K562 (cell line): ENCODE measurements at regions not wholly inside any gene's neighbourhood (a gene's known extent, or its start where the extent isn't known, plus 50 kb on each side); places are given as distances from the start of the nearest gene placed in this dataset.

Experiments used
- ATAC-seq: fragments of 200-7000 bp; cut with Tn5 transposase; 3 replicates; pipeline ENCODE4 v1.9.1; 2020; ENCODE audit warnings: moderate library complexity
- BruUV-seq: library from RNA; stranded (reverse); fragments of 400-500 nt; replicated peaks from 2 replicates; lab custom pipeline; 2021; lab: Mats Ljungman, UMichigan
- CTCF ChIA-PET: fragments of 300-600 bp; formaldehyde crosslinking; extraction: SDS; loops from one replicate; lab custom pipeline; 2021; ENCODE audit warnings: low intra/inter-chr PET ratio; lab: Yijun Ruan, JAX
- POLR2A ChIA-PET: fragments of 300-600, 350-650 bp; sonication (Branson Sonifier 250); formaldehyde crosslinking; extraction: SDS; loops from one replicate; lab custom pipeline; 2021; ENCODE audit warnings: antibody characterized with exemption, inconsistent platforms; lab: Yijun Ruan, JAX
- DNase-seq, 4 experiments: peaks; one replicate each; pipeline versions ENCODE4 v3.0.0 to v3.0.0-alpha.2; 2011 to 2018; ENCODE audit warnings: low spot score in 3 of 4, mixed read lengths in 3 of 4; ENCODE audit errors: extremely low read depth in 1 of 4
- FAIRE-seq: peaks from 2 replicates; lab custom pipeline; 2011; peaks lifted over from hg19 to GRCh38; lab: Jason Lieb, UNC
- H2AFZ ChIP-seq: 2 replicates; pipeline ENCODE4 v1.6.0; 2011; ENCODE audit warnings: low read depth, low read length, control low read depth, inconsistent platforms
- H3K27ac ChIP-seq: fragments of 200-600 bp; 3 replicates; pipeline ENCODE4 v1.8.0; 2011; ENCODE audit warnings: low read depth, mild to moderate bottlenecking, control low read depth, inconsistent platforms, low read length, moderate library complexity, mixed read lengths; ENCODE audit errors: extremely low read depth
- H3K27me3 ChIP-seq, 2 experiments: fragments of 300-600 bp in 1 of 2; 2 replicates in 1 of 2; 3 replicates in 1 of 2; pipeline versions ENCODE4 v1.6.0 to v1.8.0; 2011; ENCODE audit warnings: inconsistent platforms in 2 of 2, low read length in 2 of 2, mild to moderate bottlenecking in 1 of 2, mixed read lengths in 1 of 2, moderate library complexity in 1 of 2; ENCODE audit not compliant: control insufficient read depth in 2 of 2, insufficient read depth in 2 of 2
- H3K36me3 ChIP-seq: fragments of 300-600 bp; 3 replicates; pipeline ENCODE4 v1.8.0; 2011; ENCODE audit warnings: mild to moderate bottlenecking, low read length, inconsistent platforms; ENCODE audit not compliant: control insufficient read depth, insufficient read depth
- H3K4me1 ChIP-seq, 2 experiments: fragments of 200-600 bp in 1 of 2; replicated peaks in 1 of 2; 2 replicates in 1 of 2; 3 replicates in 1 of 2; pipeline versions ENCODE4 v1.5.1 to v1.8.0; 2011; ENCODE audit warnings: inconsistent platforms in 2 of 2, low read length in 2 of 2, mild to moderate bottlenecking in 1 of 2, mixed read lengths in 1 of 2, moderate library complexity in 1 of 2; ENCODE audit not compliant: control insufficient read depth in 2 of 2, insufficient read depth in 2 of 2
- H3K4me2 ChIP-seq: 2 replicates; pipeline ENCODE4 v1.6.1; 2011; ENCODE audit warnings: low read length, control low read depth, inconsistent platforms, mixed read lengths; ENCODE audit not compliant: insufficient read depth
- H3K4me3 ChIP-seq: fragments of 200-600 bp; sonication (generic), shearing (Covaris generic); 2 replicates; pipeline ENCODE4 v1.5.1; 2016; ENCODE audit warnings: control low read depth, inconsistent platforms
- H3K79me2 ChIP-seq: fragments of 200-600 bp; 3 replicates; pipeline ENCODE4 v1.8.0; 2011; ENCODE audit warnings: low read length, inconsistent platforms; ENCODE audit not compliant: control insufficient read depth, insufficient read depth
- H3K9ac ChIP-seq, 2 experiments: 2 replicates each; pipeline versions ENCODE4 v1.6.0 to v1.6.1; 2011; ENCODE audit warnings: low read depth in 2 of 2, low read length in 2 of 2, control low read depth in 1 of 2, inconsistent platforms in 1 of 2, mild to moderate bottlenecking in 1 of 2, mixed read lengths in 1 of 2; ENCODE audit not compliant: insufficient read depth in 1 of 2
- H3K9me1 ChIP-seq: one replicate; pipeline ENCODE4 v1.6.0; 2011; ENCODE audit warnings: inconsistent platforms, mild to moderate bottlenecking, low read length, moderate library complexity; ENCODE audit not compliant: control insufficient read depth, insufficient read depth
- H3K9me3 ChIP-seq: replicated peaks from 2 replicates; pipeline ENCODE4 v1.5.1; 2011; ENCODE audit warnings: low read depth, low read length, inconsistent platforms; ENCODE audit not compliant: control insufficient read depth, insufficient read depth
- H4K20me1 ChIP-seq: replicated peaks from 2 replicates; pipeline ENCODE4 v1.6.1; 2011; ENCODE audit warnings: low read length, inconsistent platforms, mixed read lengths; ENCODE audit not compliant: control insufficient read depth, insufficient read depth
- CBX5 ChIP-seq: IDR thresholded peaks from 2 replicates; pipeline ENCODE4 v1.6.1; 2014; ENCODE audit warnings: low read depth, borderline replicate concordance
- CCAR2 ChIP-seq: fragments of 200-400 bp; formaldehyde crosslinking; IDR thresholded peaks from 2 replicates; pipeline ENCODE4 v1.6.1; 2017; ENCODE audit warnings: mild to moderate bottlenecking, low read depth, low read length
- CEBPB ChIP-seq: fragments of 450-650 bp; IDR thresholded peaks from 2 replicates; pipeline ENCODE4 v1.6.1; 2016; ENCODE audit warnings: missing genetic modification characterization, missing compliant biosample characterization
- E2F8 ChIP-seq: fragments of 450-650 bp; IDR thresholded peaks from 2 replicates; pipeline ENCODE4 v1.7.1; 2018; ENCODE audit warnings: mild to moderate bottlenecking, low read depth; ENCODE audit not compliant: partially characterized antibody
- GABPB2 ChIP-seq: fragments of 250-450 bp; sonication (Bioruptor Pico); conservative IDR thresholded peaks from 2 replicates; pipeline ENCODE4 v1.5.1; 2021; ENCODE audit warnings: mild to moderate bottlenecking
- IFI16 ChIP-seq: fragments of 250-450 bp; sonication (Bioruptor Pico); IDR thresholded peaks from 2 replicates; pipeline ENCODE4 v2.1.2; 2022; ENCODE audit warnings: mild to moderate bottlenecking, inconsistent platforms
- MBD2 ChIP-seq: sonication (generic); IDR thresholded peaks from 2 replicates; pipeline ENCODE4 v1.6.1; 2016; ENCODE audit warnings: low read depth, borderline replicate concordance
- PHF21A ChIP-seq: fragments of 450-650 bp; IDR thresholded peaks from 2 replicates; pipeline ENCODE4 v1.6.1; 2017; ENCODE audit warnings: low read depth, borderline replicate concordance
- PTBP1 ChIP-seq: fragments of 200-400 bp; formaldehyde crosslinking; IDR thresholded peaks from 2 replicates; pipeline ENCODE4 v1.6.1; 2017; ENCODE audit warnings: low read depth, low read length
- RBM25 ChIP-seq: fragments of 200-400 bp; formaldehyde crosslinking; IDR thresholded peaks from 2 replicates; pipeline ENCODE4 v1.6.1; 2018; ENCODE audit warnings: low read length, low read depth, moderate library complexity; ENCODE audit not compliant: severe bottlenecking
- SMARCA5 ChIP-seq: fragments of 450-650 bp; IDR thresholded peaks from 2 replicates; pipeline ENCODE4 v1.6.1; 2016
- TBL1XR1 ChIP-seq, 2 experiments: IDR thresholded peaks; 2 replicates each; pipeline ENCODE4 v1.6.1; 2012; ENCODE audit warnings: improper control_type of control experiment in 2 of 2, low read length in 2 of 2, mild to moderate bottlenecking in 1 of 2
- ZFP30 ChIP-seq: fragments of 250-450 bp; sonication (Bioruptor Pico); IDR thresholded peaks from 2 replicates; pipeline ENCODE4 v1.8.0; 2022; ENCODE audit warnings: moderate library complexity, mild to moderate bottlenecking, inconsistent platforms, borderline replicate concordance
- ZFPM2 ChIP-seq: fragments of 250-450 bp; sonication (Bioruptor Pico); IDR thresholded peaks from 2 replicates; pipeline ENCODE4 v1.5.1; 2022; ENCODE audit warnings: mild to moderate bottlenecking
- ZNF589 ChIP-seq: fragments of 200-800 bp; sonication (Bioruptor generic); IDR thresholded peaks from 2 replicates; pipeline ENCODE4 v1.6.1; 2016; ENCODE audit warnings: low read depth, missing genetic modification characterization, missing compliant biosample characterization
- ZNF77 ChIP-seq: fragments of 250-450 bp; sonication (Bioruptor Pico); IDR thresholded peaks from 2 replicates; pipeline ENCODE4 v1.5.0; 2020
- WGBS: fragments of 100-300 bp; shearing (Covaris generic); methylation state at CpG from one replicate; pipeline ENCODE4 v1.1.6; 2016; ENCODE audit warnings: low coverage, mixed read lengths; ENCODE audit not compliant: insufficient coverage; ENCODE audit errors: missing lambda C conversion rate; 5-methylcytosine and 5-hydroxymethylcytosine counted together
- in situ Hi-C: fragments of 300-500 bp; cut with MboI; formaldehyde crosslinking; loops from 4 replicates; pipeline ENCODE4 v1.15.0; 2018; ENCODE audit warnings: inconsistent platforms, mixed read lengths
- intact Hi-C: fragments of 100-400 bp; cut with micrococcal nuclease; formaldehyde crosslinking; loops from 2 replicates; pipeline ENCODE4 v1.14.2; 2022

- Histone ChIP-seq H3K9ac (no peak overlapping the region), H4K20me1 (no peaks in the 10 kb centered on the region), H3K4me2 (no peak overlapping the region), H3K4me3 (no peak overlapping the region), H3K79me2 (no peaks in the 10 kb centered on the region), H3K4me1 (no peaks in the 10 kb centered on the region), H3K36me3 (no peaks in the 10 kb centered on the region), H2AFZ (no peak overlapping the region), H3K9me1 (no peaks in the 10 kb centered on the region), H3K27ac (no peak overlapping the region), H3K9me3 (no peaks in the 10 kb centered on the region; the same call in 1 of the 2 replicates), H3K27me3 (no peaks in the 10 kb centered on the region)
- ChIA-PET POLR2A (no interaction called here), CTCF (no interaction called here)
- TF ChIP-seq GABPB2 (CRISPR knock-in tag) (no peak), ZNF77 (CRISPR knock-in tag) (no peak), CCAR2 (no peak), CBX5 (no peak), IFI16 (CRISPR knock-in tag) (no peak), ZNF589 (CRISPR knock-in tag) (no peak), ZFP30 (CRISPR knock-in tag) (no peak)
- intact Hi-C loops (no loop called here), in situ Hi-C loops (no loop called here)
- DNase-seq = no peak
- 0% methylated on average over 2 of the region's 2 CpGs for WGBS
- FAIRE-seq = no peak
- BruUV-seq = no TSS peak
- no peak for ATAC-seq
Observed at GRCh38 chr11:25317216-25317615, 820.4 kb downstream of the LUZP2 start.

- WGBS = 3% methylated on average over 2 of the region's 2 CpGs
- intact Hi-C loops = no loop called here
- BruUV-seq = no TSS peak
- no peaks in the 10 kb centered on the region for H3K79me2 ChIP-seq
- no peak overlapping the region for H2AFZ ChIP-seq
- in situ Hi-C loops = no loop called here
- POLR2A ChIA-PET = no interaction called here
- H3K4me1 ChIP-seq = no peaks in the 10 kb centered on the region
- H3K9me1 ChIP-seq = no peaks in the 10 kb centered on the region
- no peaks in the 10 kb centered on the region; the same call in 1 of the 2 replicates for H3K9me3 ChIP-seq
- no peaks in the 10 kb centered on the region for H3K27me3 ChIP-seq
- ATAC-seq = no peak
- H3K27ac ChIP-seq = no peak overlapping the region
- no peak overlapping the region for H3K4me2 ChIP-seq
- no peak for DNase-seq
- H3K9ac ChIP-seq = no peak overlapping the region
- H4K20me1 ChIP-seq = no peaks in the 10 kb centered on the region
- no peak for FAIRE-seq
- no peaks in the 10 kb centered on the region for H3K36me3 ChIP-seq
- CTCF ChIA-PET = no interaction called here
- no peak overlapping the region for H3K4me3 ChIP-seq
- TF ChIP-seq TBL1XR1 (IDR thresholded peaks at IDR 0.05; ENCODE audit: low read length in 2 of 2) = no peak
- TF ChIP-seq ZFPM2 (CRISPR knock-in tag) = no peak
- TF ChIP-seq E2F8 = no peak
- TF ChIP-seq PHF21A = no peak
- no peak for TF ChIP-seq CEBPB
- no peak for TF ChIP-seq PTBP1
- TF ChIP-seq SMARCA5 = no peak
- TF ChIP-seq RBM25 = no peak
- no peak for TF ChIP-seq MBD2
Observed at GRCh38 chr11:25319127-25319526, 822.3 kb downstream of the LUZP2 start.
